Ovary (tissue), 3 donors: ENCODE measurements at regions not wholly inside any gene's neighbourhood (a gene's known extent, or its start where the extent isn't known, plus 50 kb on each side); places are given as distances from the start of the nearest gene placed in this dataset.

Experiments used
- CTCF ChIP-seq, 3 donors: fragments of 450-650 bp in 2 of 3; fragments of 200-600 bp in 1 of 3; IDR thresholded peaks; one replicate each; pipeline versions ENCODE4 v1.5.1 to v1.8.0; 2016 to 2022; ENCODE audit warnings: antibody characterized with exemption in 3 of 3, mild to moderate bottlenecking in 1 of 3
- POLR2A ChIP-seq: fragments of 450-650 bp; IDR thresholded peaks from one replicate; pipeline ENCODE4 v1.6.1; 2017; ENCODE audit warnings: antibody characterized with exemption, mild to moderate bottlenecking, moderate library complexity
- donor health status: DM: no; HTN: no; CAD: no.

GRCh38 chr13:95385798-95386197 is 84.5 kb upstream of the ABCC4 start:
- no peak for TF ChIP-seq CTCF (IDR thresholded peaks at IDR 0.05)
- no peak for TF ChIP-seq POLR2A
